UCSD-AML1 (cell line): ENCODE measurements at regions not wholly inside any gene's neighbourhood (a gene's known extent, or its start where the extent isn't known, plus 50 kb on each side); places are given as distances from the start of the nearest gene placed in this dataset.

ENCODE experiments used
- DNase-seq: peaks from one replicate; lab custom pipeline; 2025; ENCODE audit not compliant: unreplicated experiment; lab: John Stamatoyannopoulos, UW

GRCh38 chr15:99440551-99441443 is 125.0 kb upstream of the MEF2A start:
- no peak for DNase-seq

GRCh38 chr15:99441444-99441800 is 124.4 kb upstream of the MEF2A start:
- no peak for DNase-seq

DNA sequence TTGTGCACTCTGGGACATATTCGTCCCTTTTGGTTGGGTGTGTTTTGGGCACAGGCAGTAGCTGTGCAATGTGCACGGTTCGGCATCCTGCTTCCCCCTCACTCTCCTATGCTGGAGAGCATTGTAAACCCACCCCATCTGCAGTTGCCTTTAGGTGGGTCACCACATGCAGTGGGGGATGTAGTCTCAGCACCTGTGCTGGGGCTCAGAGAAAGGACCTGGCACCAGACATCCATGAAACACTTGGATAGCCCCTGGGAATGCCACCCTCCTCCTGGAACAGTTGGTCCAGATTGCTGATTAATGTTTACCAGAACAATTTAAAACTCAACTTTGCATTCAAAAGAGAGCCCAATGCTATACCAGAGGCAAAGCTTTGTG is 123.9 kb upstream of the MEF2A start:
- DNase-seq, result no peak

- no peak for DNase-seq
These were observed 123.4 kb upstream of the MEF2A start for GRCh38 chr15:99442252-99442897.

GRCh38 chr15:99443056-99443756 is 122.6 kb upstream of the MEF2A start:
- DNase-seq, result no peak

GRCh38 chr15:99443768-99444446 is 121.9 kb upstream of the MEF2A start:
- no peak for DNase-seq

GRCh38 chr15:99445272-99445850 is 120.4 kb upstream of the MEF2A start:
- no peak for DNase-seq

- DNase-seq, result no peak
These were observed 119.0 kb upstream of the MEF2A start for GRCh38 chr15:99446565-99447496.

GRCh38 chr15:99447497-99448371 is 118.0 kb upstream of the MEF2A start:
- no peak for DNase-seq

DNA sequence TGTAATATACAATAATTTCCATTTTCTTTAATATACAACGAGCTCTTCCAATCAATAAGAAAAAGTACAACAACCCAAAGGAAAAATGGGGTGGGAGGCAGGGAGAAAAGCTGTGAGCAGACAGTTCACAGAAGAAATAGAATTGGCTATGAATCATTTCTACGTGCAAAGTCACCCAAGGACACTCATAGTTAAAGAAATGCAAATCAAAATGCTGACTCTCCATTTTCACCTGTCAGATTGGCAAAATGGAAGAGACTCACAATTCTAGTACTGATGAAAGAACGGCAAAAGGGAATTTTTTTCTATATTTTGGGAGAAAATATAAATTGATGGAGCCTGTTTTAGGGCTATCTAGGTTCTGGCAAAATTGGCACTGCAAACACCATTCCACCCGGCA is 116.3 kb upstream of the MEF2A start:
- DNase-seq, result no peak

DNA sequence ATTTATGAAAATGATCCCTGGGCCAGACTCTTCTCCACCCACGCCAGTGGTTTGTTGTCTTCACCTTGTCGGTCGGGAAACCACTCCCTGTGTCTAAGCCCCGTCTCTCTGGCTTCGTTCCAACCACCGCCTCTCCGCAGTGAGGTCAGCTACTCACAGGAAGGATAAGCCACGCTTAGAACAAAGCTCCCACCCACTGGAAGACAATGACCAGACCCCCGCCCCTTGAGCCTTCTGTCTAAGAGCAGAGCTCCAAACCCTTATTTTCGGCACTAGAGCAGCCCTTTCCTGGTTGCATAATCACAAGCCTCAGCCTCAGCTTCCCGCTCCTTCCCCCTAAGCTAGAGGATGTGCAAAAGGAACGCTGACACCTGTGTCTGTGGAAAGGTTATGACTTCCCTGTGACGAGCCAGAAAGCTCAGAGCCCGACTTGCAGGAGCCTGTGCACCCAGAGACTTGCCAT is 114.9 kb upstream of the MEF2A start:
- DNase-seq, result peak; percentile 72

DNA sequence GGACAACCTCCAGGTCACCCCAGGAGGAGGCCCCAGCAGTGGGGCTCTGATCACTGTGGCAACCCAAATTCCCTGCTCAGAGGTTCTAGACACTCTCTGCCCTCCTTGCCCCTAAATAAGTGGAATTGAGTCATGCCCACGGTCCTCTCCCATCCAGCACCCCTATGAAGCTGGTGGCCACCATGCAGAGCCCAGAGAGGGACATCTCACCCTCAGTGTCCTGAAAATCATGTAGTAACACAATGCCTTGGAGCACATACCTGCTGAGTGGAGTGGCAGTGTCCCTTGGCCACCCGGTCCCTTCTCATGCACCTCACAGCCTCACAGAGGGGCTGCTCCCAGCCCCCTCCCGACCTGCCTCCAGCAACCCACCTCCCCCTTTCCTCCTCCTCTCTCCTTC is 114.3 kb upstream of the MEF2A start:
- no peak for DNase-seq

DNA sequence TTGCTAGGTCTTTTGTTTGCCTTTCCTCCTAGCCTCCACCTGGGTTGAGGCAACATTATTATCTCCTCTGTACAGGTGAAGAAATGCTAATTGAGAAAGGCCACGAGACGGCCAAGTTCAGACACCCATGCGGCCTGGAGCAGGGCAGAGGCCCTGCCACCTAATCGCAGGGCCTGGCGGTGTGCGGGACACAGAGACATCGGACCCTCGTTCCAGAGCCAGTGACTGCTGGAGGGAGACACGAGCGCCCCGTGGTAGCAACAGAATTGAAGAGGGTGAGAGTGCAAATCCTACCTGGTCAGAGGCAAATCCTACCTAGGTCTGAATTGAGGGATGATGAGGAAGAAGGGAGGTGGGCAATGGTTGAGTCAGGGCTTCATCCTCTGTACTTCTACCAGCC is 113.8 kb upstream of the MEF2A start:
- DNase-seq, result no peak

DNA sequence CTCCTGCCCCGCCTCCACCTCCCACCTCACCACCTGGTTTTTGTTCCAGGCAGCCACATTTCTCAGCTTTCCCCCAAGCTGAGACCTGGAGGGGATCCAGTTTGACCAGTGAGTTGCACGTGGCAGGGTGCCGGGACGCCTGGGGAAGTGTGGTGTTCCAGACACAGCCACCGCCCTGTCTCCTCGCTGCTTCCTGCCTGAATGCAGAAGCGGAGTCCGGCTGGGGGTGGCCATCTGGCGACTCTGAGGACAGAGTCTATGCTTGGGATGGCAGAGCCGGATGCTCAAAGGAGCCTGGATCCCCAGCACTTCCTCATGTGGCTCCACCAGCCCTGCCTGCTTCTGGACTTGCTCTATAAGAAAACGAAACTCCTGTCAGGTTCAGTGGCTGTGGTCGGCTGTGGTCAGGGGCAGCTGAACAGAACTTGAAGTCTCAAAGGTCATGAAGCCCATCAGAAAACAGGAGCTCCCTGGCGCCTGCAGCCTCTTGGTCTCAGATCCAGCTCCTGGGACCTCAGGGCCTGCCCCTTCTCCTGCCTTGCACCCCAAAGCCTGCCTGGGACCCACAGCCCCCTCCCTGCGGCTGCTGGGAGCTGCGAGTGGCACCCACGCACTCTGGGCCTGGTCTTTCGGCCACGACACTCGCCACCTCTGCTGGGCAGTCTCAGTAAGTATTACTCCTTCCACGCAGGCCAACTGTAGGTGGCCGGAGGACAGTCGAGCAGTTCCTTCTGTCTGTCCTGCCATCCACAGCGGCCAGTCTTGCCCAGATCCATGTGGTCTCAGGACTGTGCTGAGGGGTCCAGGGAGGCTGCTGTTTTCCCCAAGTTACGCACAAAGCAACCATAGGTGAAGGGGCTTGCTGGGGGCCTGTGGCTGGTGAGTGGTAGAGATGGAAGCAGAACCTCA is 112.8 kb upstream of the MEF2A start:
- peak; percentile 87 for DNase-seq

GRCh38 chr15:99453637-99454030 is 112.2 kb upstream of the MEF2A start:
- DNase-seq, result no peak

- no peak for DNase-seq
These were observed 111.5 kb upstream of the MEF2A start for GRCh38 chr15:99454107-99454809.
